WTC11 (cell line): ENCODE measurements at regions not wholly inside any gene's neighbourhood (a gene's known extent, or its start where the extent isn't known, plus 50 kb on each side); places are given as distances from the start of the nearest gene placed in this dataset.

Source experiments
- ATF1 ChIP-seq: sonication (generic); formaldehyde crosslinking; IDR thresholded peaks from 2 replicates; pipeline ENCODE4 v1.8.1; 2023; ENCODE audit warnings: mild to moderate bottlenecking, moderate library complexity, missing genetic modification reagents
- ATF2 ChIP-seq: sonication (generic); formaldehyde crosslinking; IDR thresholded peaks from 2 replicates; pipeline ENCODE4 v1.8.1; 2022; ENCODE audit warnings: low read depth, missing genetic modification reagents, borderline replicate concordance
- CREM ChIP-seq: sonication (generic); formaldehyde crosslinking; IDR thresholded peaks from 2 replicates; pipeline ENCODE4 v1.8.1; 2022; ENCODE audit warnings: mild to moderate bottlenecking, missing genetic modification reagents, moderate library complexity
- KAT7 ChIP-seq: sonication (generic); formaldehyde crosslinking; IDR thresholded peaks from 2 replicates; pipeline ENCODE4 v1.8.1; 2023; ENCODE audit warnings: missing genetic modification reagents, mild to moderate bottlenecking, borderline replicate concordance
- NFATC4 ChIP-seq: fragments of 250-450 bp; sonication (Bioruptor Pico); IDR thresholded peaks from 2 replicates; pipeline ENCODE4 v1.9.0; 2021; ENCODE audit warnings: mild to moderate bottlenecking
- SMAD3 ChIP-seq: sonication (generic); formaldehyde crosslinking; IDR thresholded peaks from 2 replicates; pipeline ENCODE4 v1.8.0; 2022; ENCODE audit warnings: missing genetic modification reagents, mild to moderate bottlenecking, borderline replicate concordance
- ZNF263 ChIP-seq: sonication (generic); formaldehyde crosslinking; IDR thresholded peaks from 2 replicates; pipeline ENCODE4 v1.8.1; 2022; ENCODE audit warnings: low read depth, mild to moderate bottlenecking, moderate library complexity, missing genetic modification reagents
- ZNF416 ChIP-seq: fragments of 250-450 bp; sonication (Bioruptor Pico); IDR thresholded peaks from 2 replicates; pipeline ENCODE4 v1.9.0; 2021; ENCODE audit warnings: mild to moderate bottlenecking, inconsistent platforms
- TF ChIP-seq, protein P1 (sequence below): sonication (generic); formaldehyde crosslinking; IDR thresholded peaks from 2 replicates; pipeline ENCODE4 v1.8.1; 2022; ENCODE audit warnings: missing genetic modification reagents, borderline replicate concordance
- TF ChIP-seq, protein P2 (sequence below): fragments of 200-600 bp; IDR thresholded peaks from 2 replicates; pipeline ENCODE4 v1.8.0; 2022; ENCODE audit warnings: antibody characterized with exemption

- TF ChIP-seq ATF2: no peak
- TF ChIP-seq ZNF263: no peak
- no peak for TF ChIP-seq ZNF416 (CRISPR knock-in tag)
- no peak for TF ChIP-seq KAT7 (CRISPR knock-in tag)
- no peak for TF ChIP-seq ATF1 (CRISPR knock-in tag)
- no peak for TF ChIP-seq CREM
- TF ChIP-seq NFATC4 (CRISPR knock-in tag): no peak
- TF ChIP-seq, protein P1, sequence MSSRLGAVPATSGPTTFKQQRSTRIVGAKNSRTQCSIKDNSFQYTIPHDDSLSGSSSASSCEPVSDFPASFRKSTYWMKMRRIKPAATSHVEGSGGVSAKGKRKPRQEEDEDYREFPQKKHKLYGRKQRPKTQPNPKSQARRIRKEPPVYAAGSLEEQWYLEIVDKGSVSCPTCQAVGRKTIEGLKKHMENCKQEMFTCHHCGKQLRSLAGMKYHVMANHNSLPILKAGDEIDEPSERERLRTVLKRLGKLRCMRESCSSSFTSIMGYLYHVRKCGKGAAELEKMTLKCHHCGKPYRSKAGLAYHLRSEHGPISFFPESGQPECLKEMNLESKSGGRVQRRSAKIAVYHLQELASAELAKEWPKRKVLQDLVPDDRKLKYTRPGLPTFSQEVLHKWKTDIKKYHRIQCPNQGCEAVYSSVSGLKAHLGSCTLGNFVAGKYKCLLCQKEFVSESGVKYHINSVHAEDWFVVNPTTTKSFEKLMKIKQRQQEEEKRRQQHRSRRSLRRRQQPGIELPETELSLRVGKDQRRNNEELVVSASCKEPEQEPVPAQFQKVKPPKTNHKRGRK: no peak
- TF ChIP-seq, protein P2, sequence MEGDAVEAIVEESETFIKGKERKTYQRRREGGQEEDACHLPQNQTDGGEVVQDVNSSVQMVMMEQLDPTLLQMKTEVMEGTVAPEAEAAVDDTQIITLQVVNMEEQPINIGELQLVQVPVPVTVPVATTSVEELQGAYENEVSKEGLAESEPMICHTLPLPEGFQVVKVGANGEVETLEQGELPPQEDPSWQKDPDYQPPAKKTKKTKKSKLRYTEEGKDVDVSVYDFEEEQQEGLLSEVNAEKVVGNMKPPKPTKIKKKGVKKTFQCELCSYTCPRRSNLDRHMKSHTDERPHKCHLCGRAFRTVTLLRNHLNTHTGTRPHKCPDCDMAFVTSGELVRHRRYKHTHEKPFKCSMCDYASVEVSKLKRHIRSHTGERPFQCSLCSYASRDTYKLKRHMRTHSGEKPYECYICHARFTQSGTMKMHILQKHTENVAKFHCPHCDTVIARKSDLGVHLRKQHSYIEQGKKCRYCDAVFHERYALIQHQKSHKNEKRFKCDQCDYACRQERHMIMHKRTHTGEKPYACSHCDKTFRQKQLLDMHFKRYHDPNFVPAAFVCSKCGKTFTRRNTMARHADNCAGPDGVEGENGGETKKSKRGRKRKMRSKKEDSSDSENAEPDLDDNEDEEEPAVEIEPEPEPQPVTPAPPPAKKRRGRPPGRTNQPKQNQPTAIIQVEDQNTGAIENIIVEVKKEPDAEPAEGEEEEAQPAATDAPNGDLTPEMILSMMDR: no peak
- TF ChIP-seq SMAD3 (CRISPR knock-in tag): no peak
Observed at GRCh38 chr1:94672934-94673333, 131.4 kb upstream of the F3 start.
